D721Med (cell line): ENCODE measurements at regions not wholly inside any gene's neighbourhood (a gene's known extent, or its start where the extent isn't known, plus 50 kb on each side); places are given as distances from the start of the nearest gene placed in this dataset.
A peak's percentile ranks its signal among the peaks of the same experiment; 100 is the strongest.
"Not testable (repeated sequence)": the region's sequence is repeated elsewhere in the genome, so short reads cannot be mapped to it uniquely, and the experiment has no call there.

Source experiments
- DNase-seq: peaks from one replicate; pipeline ENCODE4 v3.0.0; 2011; ENCODE audit warnings: low spot score; ENCODE audit not compliant: insufficient read length
- FAIRE-seq: peaks from 2 replicates; lab custom pipeline; 2011; peaks lifted over from hg19 to GRCh38; lab: Jason Lieb, UNC
- CTCF ChIP-seq: IDR thresholded peaks from 2 replicates; pipeline ENCODE4 v1.5.1; 2012; ENCODE audit warnings: mild to moderate bottlenecking, control low read depth; ENCODE audit not compliant: insufficient read depth; ENCODE audit errors: missing control alignments

DNA sequence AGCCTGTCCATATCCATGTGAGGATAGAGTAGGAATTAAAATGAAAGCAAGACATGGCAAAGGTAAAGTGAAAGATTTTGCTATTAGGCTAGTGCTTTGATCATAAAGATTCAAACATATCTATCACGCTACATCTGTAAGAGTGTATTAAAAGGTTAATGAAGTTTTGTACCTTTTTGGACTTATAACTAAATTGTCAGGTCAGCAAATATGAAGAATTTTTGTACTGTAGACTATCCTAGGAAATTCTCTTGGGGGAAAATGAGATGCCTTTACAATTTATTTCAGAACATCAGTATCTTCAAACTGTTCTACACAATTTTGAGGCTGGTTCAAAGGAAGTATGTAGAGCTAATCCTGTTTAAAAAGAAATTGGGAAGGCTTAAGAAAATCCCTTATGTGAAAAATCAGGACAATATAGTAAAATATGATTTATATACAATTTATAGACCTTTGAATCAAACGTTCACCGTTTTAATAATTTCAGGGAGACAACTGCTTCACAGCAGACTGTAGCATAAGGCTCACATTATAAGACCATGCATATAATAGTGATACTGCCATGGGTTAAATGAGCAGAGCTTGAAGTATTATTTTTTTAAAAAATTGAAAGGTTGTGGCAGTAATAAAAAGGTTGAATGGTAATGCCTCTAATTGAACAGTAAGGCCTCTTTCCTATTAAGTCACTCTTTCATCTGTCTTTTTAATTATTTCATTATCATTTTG is 639.5 kb upstream of the ARRDC3 start:
- FAIRE-seq = no peak
- TF ChIP-seq CTCF = no peak
- DNase-seq = no peak

DNA sequence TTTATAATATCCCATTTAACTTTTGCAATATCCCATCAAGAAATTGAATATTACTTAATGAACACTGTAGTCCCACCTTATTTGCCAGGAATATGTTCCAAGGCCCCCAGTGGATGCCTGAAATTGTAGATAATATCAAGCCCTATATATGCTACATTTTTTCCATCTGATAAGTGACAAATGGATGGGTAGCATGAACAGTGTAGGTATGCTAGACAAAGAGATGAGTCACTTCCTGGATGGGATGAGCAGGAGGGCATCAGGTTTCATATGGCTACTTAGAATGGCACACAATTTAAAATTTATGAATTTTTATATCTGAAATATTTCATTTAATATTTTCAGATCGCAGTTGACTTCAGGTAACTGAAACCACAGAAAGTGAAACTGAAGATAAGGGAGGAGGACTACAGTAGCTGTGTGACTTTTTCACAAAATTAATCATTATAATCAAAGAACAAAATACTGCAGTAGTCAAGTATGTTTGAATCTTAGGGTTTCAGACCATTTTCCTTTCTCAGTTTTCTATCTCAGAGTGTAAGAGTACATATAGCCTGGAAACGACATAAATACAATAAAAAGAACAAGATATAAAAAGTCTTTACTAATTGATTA is 636.4 kb upstream of the ARRDC3 start:
- no peak for TF ChIP-seq CTCF
- FAIRE-seq (no peak), DNase-seq (no peak)

DNA sequence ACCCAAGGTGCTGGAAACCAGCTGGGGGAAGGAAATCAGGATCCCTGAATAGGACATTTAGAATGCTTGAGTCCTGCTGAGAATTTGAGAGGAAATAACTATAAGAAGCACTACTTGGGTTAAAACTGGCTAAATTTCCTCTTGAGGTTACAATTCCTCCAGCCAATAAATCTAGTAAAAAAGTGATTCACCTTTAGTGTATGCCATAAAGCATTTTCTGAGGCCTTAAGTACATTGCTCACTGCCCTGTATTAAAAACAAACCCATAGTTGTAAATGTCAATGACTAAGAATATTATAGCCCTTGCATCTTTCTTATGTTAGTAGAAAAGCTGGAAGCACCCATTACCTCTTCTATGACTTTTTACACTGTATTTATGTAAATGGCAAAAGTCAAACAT is 634.7 kb upstream of the ARRDC3 start:
- no peak for TF ChIP-seq CTCF
- DNase-seq (no peak), FAIRE-seq (no peak)

GRCh38 chr5:92011845-92012244 is 628.7 kb upstream of the ARRDC3 start:
- DNase-seq, FAIRE-seq: not testable (repeated sequence)

DNA sequence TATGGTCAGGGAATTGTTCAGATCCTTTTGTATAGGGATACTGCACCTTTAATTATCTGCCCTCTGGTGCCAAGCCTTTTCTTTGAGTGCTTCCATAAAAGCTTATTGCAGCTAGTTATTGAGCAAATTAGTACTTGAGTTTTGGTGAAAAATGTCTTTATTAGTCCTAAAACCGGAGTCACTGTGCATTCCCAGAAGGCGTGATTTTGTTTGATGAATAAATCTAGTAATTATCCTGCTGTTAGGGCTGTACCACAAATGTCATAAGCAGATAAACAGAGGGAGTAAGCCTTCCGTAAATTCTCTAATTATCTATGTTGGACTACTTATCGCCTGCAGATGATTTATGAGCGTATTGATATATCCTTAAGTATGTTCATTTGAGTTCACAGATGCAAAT is 620.7 kb upstream of the ARRDC3 start:
- peak; percentile 98 for FAIRE-seq
- TF ChIP-seq CTCF = no peak
- DNase-seq = no peak

- TF ChIP-seq CTCF = no peak
- FAIRE-seq (no peak), DNase-seq (no peak)
Observed at GRCh38 chr5:92002721-92003274, 619.7 kb upstream of the ARRDC3 start.

GRCh38 chr5:91998774-91999173 is 615.7 kb upstream of the ARRDC3 start:
- no peak for TF ChIP-seq CTCF
- no peak for FAIRE-seq
- no peak for DNase-seq
